Testis (tissue), 2 donors: ENCODE measurements at regions not wholly inside any gene's neighbourhood (a gene's known extent, or its start where the extent isn't known, plus 50 kb on each side); places are given as distances from the start of the nearest gene placed in this dataset.

ENCODE experiments used
- CTCF ChIP-seq, 3 experiments: fragments of 450-650 bp in 2 of 3; fragments of 200-600 bp in 1 of 3; sonication (generic) in 1 of 3; IDR thresholded peaks; one replicate each; pipeline ENCODE4 v1.5.1; 2016 to 2019; ENCODE audit warnings: antibody characterized with exemption in 3 of 3, mild to moderate bottlenecking in 2 of 3, moderate library complexity in 1 of 3
- POLR2A ChIP-seq: fragments of 450-650 bp; IDR thresholded peaks from one replicate; pipeline ENCODE4 v1.6.1; 2017; ENCODE audit warnings: antibody characterized with exemption, mild to moderate bottlenecking, moderate library complexity

DNA sequence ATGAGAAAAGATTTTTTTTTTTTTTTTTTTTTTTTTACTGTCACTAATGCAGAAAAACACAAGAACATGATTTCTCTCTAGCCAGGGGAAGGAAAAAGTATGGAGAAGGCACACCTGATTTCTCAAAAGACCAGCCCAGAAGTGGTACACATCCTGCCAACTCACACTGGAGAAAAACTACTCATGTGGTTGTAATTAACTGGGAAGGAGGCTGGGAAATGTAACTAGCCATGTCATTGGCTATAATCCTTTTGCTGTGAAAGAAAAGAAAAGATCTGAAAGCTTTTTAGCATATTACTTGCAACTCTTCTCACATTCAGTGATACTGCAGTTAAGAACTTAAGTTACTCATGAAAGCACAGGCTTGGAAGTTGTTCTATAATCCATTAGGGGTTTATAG, 195.9 kb upstream of the PMFBP1 start:
- TF ChIP-seq CTCF (IDR thresholded peaks at IDR 0.05): no peak
- no peak for TF ChIP-seq POLR2A
